Vagina (tissue), 2 donors: ENCODE measurements at regions not wholly inside any gene's neighbourhood (a gene's known extent, or its start where the extent isn't known, plus 50 kb on each side); places are given as distances from the start of the nearest gene placed in this dataset.

ENCODE experiments used
- DNase-seq, 2 donors: peaks; one replicate each; pipeline ENCODE4 v3.0.0-alpha.2; 2017; ENCODE audit errors: extremely low spot score in 2 of 2
- H3K27ac ChIP-seq: fragments of 200-600 bp; sonication (generic); one replicate; pipeline ENCODE4 v1.5.1; 2019
- H3K27me3 ChIP-seq: fragments of 200-600 bp; sonication (generic); one replicate; pipeline ENCODE4 v1.5.1; 2019
- H3K36me3 ChIP-seq, 2 donors: fragments of 200-600 bp; sonication (generic); one replicate each; pipeline ENCODE4 v1.5.1; 2017 to 2019
- H3K4me1 ChIP-seq: fragments of 200-600 bp; sonication (generic); one replicate; pipeline ENCODE4 v1.5.1; 2019
- H3K4me3 ChIP-seq, 2 donors: fragments of 200-600 bp; sonication (generic); 1 replicate in 1 of 2; 2 replicates in 1 of 2; pipeline ENCODE4 v1.5.1; 2016 to 2019
- H3K9me3 ChIP-seq: fragments of 200-600 bp; sonication (generic); one replicate; pipeline ENCODE4 v1.5.1; 2019
- POLR2A ChIP-seq, 2 donors: fragments of 450-650 bp; IDR thresholded peaks; one replicate each; pipeline ENCODE4 v1.6.1; 2017; ENCODE audit warnings: antibody characterized with exemption in 2 of 2, mild to moderate bottlenecking in 2 of 2, moderate library complexity in 2 of 2
- POLR2AphosphoS5 ChIP-seq, 2 donors: sonication (generic); formaldehyde crosslinking; IDR thresholded peaks; one replicate each; pipeline ENCODE4 v1.9.0; 2017; ENCODE audit warnings: antibody characterized with exemption in 2 of 2, mild to moderate bottlenecking in 2 of 2, low read depth in 1 of 2; ENCODE audit not compliant: insufficient read depth in 1 of 2
- intact Hi-C: fragments of 100-400 bp; cut with DNase I; formaldehyde crosslinking; loops from one replicate; pipeline ENCODE4 v1.15.1; 2023
- TF ChIP-seq, protein P1 (sequence below), 3 experiments: fragments of 450-650 bp in 2 of 3; fragments of 200-600 bp in 1 of 3; sonication (generic) in 1 of 3; IDR thresholded peaks; one replicate each; pipeline ENCODE4 v1.5.1; 2017 to 2019; ENCODE audit warnings: antibody characterized with exemption in 3 of 3, mild to moderate bottlenecking in 2 of 3, moderate library complexity in 2 of 3

DNA sequence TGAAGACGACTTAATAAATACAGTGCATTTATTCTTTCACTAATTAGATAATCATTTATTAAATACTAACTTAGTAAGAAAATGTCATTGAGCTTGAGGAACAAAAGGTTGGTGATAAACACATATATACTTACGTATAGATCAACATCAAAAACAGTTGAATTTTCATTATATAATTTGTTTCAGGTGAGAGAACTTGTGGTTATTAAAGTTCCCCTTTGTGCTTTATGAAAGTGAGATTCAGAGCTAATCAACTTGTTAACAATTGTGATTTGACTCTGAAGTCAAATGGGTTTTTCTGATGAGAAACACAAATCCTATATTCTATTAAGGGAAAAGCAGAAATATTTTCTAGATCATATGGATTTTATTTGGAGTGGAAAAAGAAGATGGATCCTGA, 524.0 kb downstream of the SOX11 start:
- H3K4me1 ChIP-seq: no peaks in the 10 kb centered on the region
- H3K27ac ChIP-seq: no peak overlapping the region
- no peaks in the 10 kb centered on the region for H3K36me3 ChIP-seq
- intact Hi-C loops: no loop called here
- TF ChIP-seq, protein P1, sequence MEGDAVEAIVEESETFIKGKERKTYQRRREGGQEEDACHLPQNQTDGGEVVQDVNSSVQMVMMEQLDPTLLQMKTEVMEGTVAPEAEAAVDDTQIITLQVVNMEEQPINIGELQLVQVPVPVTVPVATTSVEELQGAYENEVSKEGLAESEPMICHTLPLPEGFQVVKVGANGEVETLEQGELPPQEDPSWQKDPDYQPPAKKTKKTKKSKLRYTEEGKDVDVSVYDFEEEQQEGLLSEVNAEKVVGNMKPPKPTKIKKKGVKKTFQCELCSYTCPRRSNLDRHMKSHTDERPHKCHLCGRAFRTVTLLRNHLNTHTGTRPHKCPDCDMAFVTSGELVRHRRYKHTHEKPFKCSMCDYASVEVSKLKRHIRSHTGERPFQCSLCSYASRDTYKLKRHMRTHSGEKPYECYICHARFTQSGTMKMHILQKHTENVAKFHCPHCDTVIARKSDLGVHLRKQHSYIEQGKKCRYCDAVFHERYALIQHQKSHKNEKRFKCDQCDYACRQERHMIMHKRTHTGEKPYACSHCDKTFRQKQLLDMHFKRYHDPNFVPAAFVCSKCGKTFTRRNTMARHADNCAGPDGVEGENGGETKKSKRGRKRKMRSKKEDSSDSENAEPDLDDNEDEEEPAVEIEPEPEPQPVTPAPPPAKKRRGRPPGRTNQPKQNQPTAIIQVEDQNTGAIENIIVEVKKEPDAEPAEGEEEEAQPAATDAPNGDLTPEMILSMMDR (IDR thresholded peaks at IDR 0.05): no peak
- TF ChIP-seq POLR2A (IDR thresholded peaks at IDR 0.05): no peak
- no peak for TF ChIP-seq POLR2AphosphoS5 (IDR thresholded peaks at IDR 0.05; ENCODE audit: insufficient read depth in 1 of 2, low read depth in 1 of 2)
- H3K4me3 ChIP-seq: no peak overlapping the region
- no peak for DNase-seq
- no peaks in the 10 kb centered on the region for H3K9me3 ChIP-seq
- no peaks in the 10 kb centered on the region for H3K27me3 ChIP-seq

DNA sequence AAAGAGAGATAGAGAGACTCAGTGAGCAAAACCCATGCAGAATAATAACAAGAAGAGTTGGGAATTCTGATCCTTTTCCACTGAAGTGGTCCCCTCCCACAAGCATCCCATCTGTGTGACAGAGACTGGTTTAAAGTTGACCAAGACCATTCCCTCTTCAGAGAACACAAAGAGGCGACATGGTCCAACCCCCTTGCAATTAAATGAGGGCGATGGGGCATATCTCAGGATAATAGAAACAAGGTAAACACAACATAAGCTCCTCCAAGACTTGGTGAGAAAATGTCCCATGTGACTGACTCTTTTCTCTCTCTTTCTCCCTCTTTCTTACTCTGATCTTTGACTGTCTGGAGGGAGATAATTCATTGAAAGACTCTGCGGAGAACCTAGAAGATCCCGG, 526.7 kb downstream of the SOX11 start:
- H3K27me3 ChIP-seq: no peaks in the 10 kb centered on the region
- no peak for DNase-seq
- H3K4me3 ChIP-seq: no peak overlapping the region
- intact Hi-C loops: no loop called here
- H3K9me3 ChIP-seq: no peaks in the 10 kb centered on the region
- no peaks in the 10 kb centered on the region for H3K36me3 ChIP-seq
- H3K4me1 ChIP-seq: no peaks in the 10 kb centered on the region
- no peak overlapping the region for H3K27ac ChIP-seq
- TF ChIP-seq, protein P1 (IDR thresholded peaks at IDR 0.05): no peak
- TF ChIP-seq POLR2A (IDR thresholded peaks at IDR 0.05): no peak

DNA sequence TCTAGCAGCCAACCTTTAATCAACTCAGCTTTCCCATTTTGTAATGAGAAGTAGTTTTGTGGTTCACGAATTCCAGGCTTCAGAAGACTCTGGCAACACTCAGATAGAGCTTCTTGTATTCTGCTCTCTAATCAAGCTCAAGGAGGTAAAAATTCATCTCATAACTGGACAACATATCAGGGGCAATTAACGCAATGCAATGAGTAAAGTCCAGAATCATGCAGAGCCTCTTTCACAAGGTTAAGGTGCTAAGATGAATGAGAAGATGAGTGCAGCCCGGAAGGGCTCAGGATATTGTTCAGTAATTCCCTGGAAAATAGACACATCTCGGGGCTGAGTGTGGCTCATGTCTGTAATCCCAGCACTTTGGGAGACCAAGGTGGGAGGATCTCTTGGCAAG, 527.7 kb downstream of the SOX11 start:
- no peaks in the 10 kb centered on the region for H3K9me3 ChIP-seq
- no peak overlapping the region for H3K4me3 ChIP-seq
- no peak overlapping the region for H3K27ac ChIP-seq
- DNase-seq: no peak
- intact Hi-C loops: no loop called here
- H3K27me3 ChIP-seq: no peaks in the 10 kb centered on the region
- H3K4me1 ChIP-seq: no peaks in the 10 kb centered on the region
- no peaks in the 10 kb centered on the region for H3K36me3 ChIP-seq
- no peak for TF ChIP-seq POLR2AphosphoS5 (IDR thresholded peaks at IDR 0.05; ENCODE audit: insufficient read depth in 1 of 2, low read depth in 1 of 2)
- TF ChIP-seq, protein P1 (IDR thresholded peaks at IDR 0.05): no peak
- no peak for TF ChIP-seq POLR2A (IDR thresholded peaks at IDR 0.05)

DNA sequence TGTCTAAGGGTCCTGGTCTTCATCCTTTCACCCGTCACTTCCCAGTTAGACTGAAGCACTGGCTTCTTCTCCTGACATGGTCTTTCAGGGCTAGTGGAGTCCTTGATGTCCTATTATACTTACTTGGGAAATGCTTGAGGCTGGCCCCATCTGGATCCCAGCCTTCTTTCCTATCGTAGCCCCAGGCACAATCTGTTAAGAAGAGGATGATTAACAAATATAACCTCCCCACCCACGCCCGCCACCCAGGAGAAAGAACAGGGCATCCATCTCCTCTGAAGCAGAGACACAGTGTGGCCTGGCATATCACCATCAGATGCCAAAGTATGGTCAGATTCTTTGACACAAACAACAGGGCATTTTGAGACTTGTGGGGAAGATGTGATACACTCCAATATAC, 530.1 kb downstream of the SOX11 start:
- intact Hi-C loops: no loop called here
- no peaks in the 10 kb centered on the region for H3K4me1 ChIP-seq
- H3K4me3 ChIP-seq: no peak overlapping the region
- no peaks in the 10 kb centered on the region for H3K27me3 ChIP-seq
- no peaks in the 10 kb centered on the region for H3K36me3 ChIP-seq
- no peak overlapping the region for H3K27ac ChIP-seq
- DNase-seq: no peak
- H3K9me3 ChIP-seq: no peaks in the 10 kb centered on the region
- TF ChIP-seq, protein P1 (IDR thresholded peaks at IDR 0.05): no peak
- TF ChIP-seq POLR2AphosphoS5 (IDR thresholded peaks at IDR 0.05; ENCODE audit: insufficient read depth in 1 of 2, low read depth in 1 of 2): no peak
- no peak for TF ChIP-seq POLR2A (IDR thresholded peaks at IDR 0.05)

DNA sequence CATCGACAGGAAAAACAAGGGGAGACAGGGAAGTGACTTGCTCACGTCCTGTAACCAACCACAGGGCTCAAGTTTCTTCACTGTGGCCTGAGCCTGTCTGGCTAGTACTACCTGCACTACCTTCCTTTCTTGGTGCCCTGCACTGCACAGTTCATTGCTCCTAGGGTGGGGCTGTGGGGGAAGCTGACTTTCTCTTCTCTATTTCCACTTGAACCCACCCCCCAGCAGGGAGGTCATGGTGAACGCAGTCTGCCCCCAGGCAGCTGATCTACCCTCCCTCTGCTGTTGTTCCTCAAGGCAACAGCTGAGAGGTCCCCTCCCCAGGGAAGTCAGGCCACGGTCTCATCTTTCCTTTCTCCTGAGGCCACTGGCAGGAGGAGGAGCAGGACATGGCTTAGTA, 532.1 kb downstream of the SOX11 start:
- H3K27ac ChIP-seq: no peak overlapping the region
- TF ChIP-seq POLR2AphosphoS5 (IDR thresholded peaks at IDR 0.05; ENCODE audit: insufficient read depth in 1 of 2, low read depth in 1 of 2): no peak
- TF ChIP-seq POLR2A (IDR thresholded peaks at IDR 0.05): no peak
- TF ChIP-seq, protein P1 (IDR thresholded peaks at IDR 0.05): no peak
- DNase-seq: no peak

More for the DNA sequence above, 532.1 kb downstream of the SOX11 start:
- no peak overlapping the region for H3K4me3 ChIP-seq
- intact Hi-C loops: no loop called here
- no peaks in the 10 kb centered on the region for H3K36me3 ChIP-seq
- no peaks in the 10 kb centered on the region for H3K9me3 ChIP-seq
- no peaks in the 10 kb centered on the region for H3K27me3 ChIP-seq
- no peaks in the 10 kb centered on the region for H3K4me1 ChIP-seq
